ENCODE measurements at regions not wholly inside any gene's neighbourhood (a gene's known extent, or its start where the extent isn't known, plus 50 kb on each side); places are given as distances from the start of the nearest gene placed in this dataset.

GRCh38 chr13:64480211-64480610, 2749.9 kb downstream of the PCDH9 start:
- TF ChIP-seq CTCF (conservative IDR thresholded peaks at IDR 0.05; ENCODE audit: low read depth, low read length) (no peak), POLR2A (IDR thresholded peaks at IDR 0.05; ENCODE audit: low read depth, low read length) (no peak), RFX5 (IDR thresholded peaks at IDR 0.05; ENCODE audit: low read depth, low read length) (no peak), RAD21 (IDR thresholded peaks at IDR 0.05; ENCODE audit: low read length) (no peak), MAFK (IDR thresholded peaks at IDR 0.05; ENCODE audit: low read depth, low read length) (no peak)
